ENCODE measurements at regions not wholly inside any gene's neighbourhood (a gene's known extent, or its start where the extent isn't known, plus 50 kb on each side); places are given as distances from the start of the nearest gene placed in this dataset.
"Not testable (repeated sequence)": the region's sequence is repeated elsewhere in the genome, so short reads cannot be mapped to it uniquely, and the experiment has no call there.

- Mint-ChIP-seq H3K4me1 (no peaks in the 10 kb centered on the region), H3K9me3 (peaks cover 22% of the 10 kb centered on the region), H3K27ac (no peak overlapping the region), H3K4me3 (no peak overlapping the region), H3K27me3 (ENCODE audit: low read depth) (no peaks in the 10 kb centered on the region), H3K36me3 (no peaks in the 10 kb centered on the region)
- DNase-seq (ENCODE audit: low spot score in 2 of 2, unreplicated experiment in 2 of 2), result no peak
- TF ChIP-seq, protein P1, sequence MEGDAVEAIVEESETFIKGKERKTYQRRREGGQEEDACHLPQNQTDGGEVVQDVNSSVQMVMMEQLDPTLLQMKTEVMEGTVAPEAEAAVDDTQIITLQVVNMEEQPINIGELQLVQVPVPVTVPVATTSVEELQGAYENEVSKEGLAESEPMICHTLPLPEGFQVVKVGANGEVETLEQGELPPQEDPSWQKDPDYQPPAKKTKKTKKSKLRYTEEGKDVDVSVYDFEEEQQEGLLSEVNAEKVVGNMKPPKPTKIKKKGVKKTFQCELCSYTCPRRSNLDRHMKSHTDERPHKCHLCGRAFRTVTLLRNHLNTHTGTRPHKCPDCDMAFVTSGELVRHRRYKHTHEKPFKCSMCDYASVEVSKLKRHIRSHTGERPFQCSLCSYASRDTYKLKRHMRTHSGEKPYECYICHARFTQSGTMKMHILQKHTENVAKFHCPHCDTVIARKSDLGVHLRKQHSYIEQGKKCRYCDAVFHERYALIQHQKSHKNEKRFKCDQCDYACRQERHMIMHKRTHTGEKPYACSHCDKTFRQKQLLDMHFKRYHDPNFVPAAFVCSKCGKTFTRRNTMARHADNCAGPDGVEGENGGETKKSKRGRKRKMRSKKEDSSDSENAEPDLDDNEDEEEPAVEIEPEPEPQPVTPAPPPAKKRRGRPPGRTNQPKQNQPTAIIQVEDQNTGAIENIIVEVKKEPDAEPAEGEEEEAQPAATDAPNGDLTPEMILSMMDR (IDR thresholded peaks at IDR 0.05; ENCODE audit: unreplicated experiment), result no peak
These were observed 366.4 kb downstream of the RAP2B start for GRCh38 chr3:153528473-153528872.

- Mint-ChIP-seq H3K4me1 (no peaks in the 10 kb centered on the region), H3K9me3 (peaks cover 13% of the 10 kb centered on the region), H3K27me3 (ENCODE audit: low read depth) (no peaks in the 10 kb centered on the region), H3K27ac (no peak overlapping the region), H3K4me3 (no peak overlapping the region), H3K36me3 (no peaks in the 10 kb centered on the region)
- TF ChIP-seq, protein P1 (IDR thresholded peaks at IDR 0.05; ENCODE audit: unreplicated experiment), result no peak
- no peak for DNase-seq (ENCODE audit: low spot score in 2 of 2, unreplicated experiment in 2 of 2)
These were observed 377.2 kb downstream of the RAP2B start for GRCh38 chr3:153539263-153539662.

- TF ChIP-seq, protein P1 (IDR thresholded peaks at IDR 0.05; ENCODE audit: unreplicated experiment), result no peak
- Mint-ChIP-seq H3K27ac (no peak overlapping the region), H3K9me3 (no peaks in the 10 kb centered on the region), H3K27me3 (ENCODE audit: low read depth) (no peaks in the 10 kb centered on the region), H3K4me1 (no peaks in the 10 kb centered on the region), H3K4me3 (no peak overlapping the region), H3K36me3 (no peaks in the 10 kb centered on the region)
- no peak for DNase-seq (ENCODE audit: low spot score in 2 of 2, unreplicated experiment in 2 of 2)
These were observed 383.4 kb downstream of the RAP2B start for GRCh38 chr3:153545471-153545870.

- TF ChIP-seq, protein P1 (IDR thresholded peaks at IDR 0.05; ENCODE audit: unreplicated experiment), result no peak
- no peaks in the 10 kb centered on the region for H3K9me3 Mint-ChIP-seq
- DNase-seq (ENCODE audit: low spot score in 2 of 2, unreplicated experiment in 2 of 2), result no peak
- H3K36me3 Mint-ChIP-seq, result no peaks in the 10 kb centered on the region
- no peak overlapping the region for H3K27ac Mint-ChIP-seq
- H3K27me3 Mint-ChIP-seq (ENCODE audit: low read depth), result no peaks in the 10 kb centered on the region
- no peaks in the 10 kb centered on the region for H3K4me1 Mint-ChIP-seq
- no peak overlapping the region for H3K4me3 Mint-ChIP-seq
These were observed 385.9 kb downstream of the RAP2B start for GRCh38 chr3:153547970-153548369.

DNA sequence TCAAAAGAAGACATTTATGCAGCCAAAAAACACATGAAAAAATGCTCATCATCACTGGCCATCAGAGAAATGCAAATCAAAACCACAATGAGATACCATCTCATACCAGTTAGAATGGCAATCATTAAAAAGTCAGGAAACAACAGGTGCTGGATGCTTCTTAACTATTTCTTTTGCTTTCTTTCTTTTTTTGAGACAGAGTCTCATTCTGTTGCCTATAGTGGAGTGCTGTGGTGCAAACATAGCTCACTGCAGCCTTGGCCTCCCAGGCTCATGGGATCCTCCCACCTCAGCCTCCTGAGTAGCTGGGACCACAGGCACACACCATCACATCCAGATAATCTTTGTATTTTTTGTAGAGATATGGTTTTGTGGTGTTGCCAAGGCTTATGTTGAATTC is 387.7 kb downstream of the RAP2B start:
- H3K4me1 Mint-ChIP-seq; H3K27ac Mint-ChIP-seq; H3K9me3 Mint-ChIP-seq; H3K36me3 Mint-ChIP-seq; DNase-seq (ENCODE audit: low spot score in 2 of 2, unreplicated experiment in 2 of 2); H3K4me3 Mint-ChIP-seq; H3K27me3 Mint-ChIP-seq (ENCODE audit: low read depth): not testable (repeated sequence)

GRCh38 chr3:153551536-153552285 is 389.7 kb downstream of the RAP2B start:
- TF ChIP-seq, protein P1 (IDR thresholded peaks at IDR 0.05; ENCODE audit: unreplicated experiment), result no peak
- Mint-ChIP-seq H3K36me3 (no peaks in the 10 kb centered on the region), H3K27ac (no peak overlapping the region), H3K9me3 (no peaks in the 10 kb centered on the region), H3K4me1 (no peaks in the 10 kb centered on the region), H3K4me3 (no peak overlapping the region), H3K27me3 (ENCODE audit: low read depth) (no peaks in the 10 kb centered on the region)
- DNase-seq (ENCODE audit: low spot score in 2 of 2, unreplicated experiment in 2 of 2), result no peak
